ENCODE measurements at regions not wholly inside any gene's neighbourhood (a gene's known extent, or its start where the extent isn't known, plus 50 kb on each side); places are given as distances from the start of the nearest gene placed in this dataset.

DNA sequence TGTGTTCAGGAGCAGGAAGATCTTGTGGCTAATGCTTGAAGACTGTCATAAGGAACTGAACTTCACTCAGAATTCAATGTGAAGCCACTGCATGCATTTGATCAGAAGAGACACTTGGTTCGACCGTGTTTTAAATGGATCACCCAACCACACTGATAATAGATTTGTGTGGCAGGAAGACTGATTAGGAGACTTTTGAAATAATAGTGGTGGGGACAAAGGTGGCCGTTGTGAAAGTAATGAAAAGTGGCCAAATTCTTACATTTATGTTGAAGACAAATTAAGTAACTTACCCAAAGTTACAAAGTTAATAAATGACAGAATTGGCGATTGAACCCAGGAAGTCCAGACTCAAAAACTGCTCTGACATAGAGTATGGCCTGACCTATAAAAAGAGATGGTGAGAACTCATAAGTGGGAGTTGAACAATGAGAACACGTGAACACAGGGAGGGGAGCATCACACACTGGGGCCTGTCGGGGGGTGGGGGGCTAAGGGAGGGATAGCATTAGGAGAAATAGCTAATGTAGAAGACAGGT, 286.9 kb upstream of the DNAJC19 start:
- no peak overlapping the region for H3K9ac ChIP-seq (ENCODE audit: insufficient read depth in 1 of 2, low read length in 2 of 2)
- DNase-seq (no peak), ATAC-seq (ENCODE audit: insufficient read depth, low FRiP score) (no peak)
- H3K27me3 ChIP-seq (ENCODE audit: control insufficient read depth in 3 of 3, insufficient read depth in 3 of 3, low read length in 2 of 3) = no peaks in the 10 kb centered on the region
- 76 to 81% methylated on average over 6 of the region's 6 CpGs for whole genome bisulfite sequencing, 2 donors
- H3K4me3 ChIP-seq = no peak overlapping the region
- H3K9me3 ChIP-seq (ENCODE audit: control insufficient read depth in 4 of 4, insufficient read depth in 3 of 4, low read length in 3 of 4) = no peaks in the 10 kb centered on the region
- no peaks in the 10 kb centered on the region for H3K36me3 ChIP-seq (ENCODE audit: control insufficient read depth in 4 of 4, insufficient read depth in 4 of 4, low read length in 4 of 4)
- no peak overlapping the region for H3K27ac ChIP-seq (ENCODE audit: low read depth in 1 of 2, low read length in 1 of 2)
- TF ChIP-seq, protein P1, sequence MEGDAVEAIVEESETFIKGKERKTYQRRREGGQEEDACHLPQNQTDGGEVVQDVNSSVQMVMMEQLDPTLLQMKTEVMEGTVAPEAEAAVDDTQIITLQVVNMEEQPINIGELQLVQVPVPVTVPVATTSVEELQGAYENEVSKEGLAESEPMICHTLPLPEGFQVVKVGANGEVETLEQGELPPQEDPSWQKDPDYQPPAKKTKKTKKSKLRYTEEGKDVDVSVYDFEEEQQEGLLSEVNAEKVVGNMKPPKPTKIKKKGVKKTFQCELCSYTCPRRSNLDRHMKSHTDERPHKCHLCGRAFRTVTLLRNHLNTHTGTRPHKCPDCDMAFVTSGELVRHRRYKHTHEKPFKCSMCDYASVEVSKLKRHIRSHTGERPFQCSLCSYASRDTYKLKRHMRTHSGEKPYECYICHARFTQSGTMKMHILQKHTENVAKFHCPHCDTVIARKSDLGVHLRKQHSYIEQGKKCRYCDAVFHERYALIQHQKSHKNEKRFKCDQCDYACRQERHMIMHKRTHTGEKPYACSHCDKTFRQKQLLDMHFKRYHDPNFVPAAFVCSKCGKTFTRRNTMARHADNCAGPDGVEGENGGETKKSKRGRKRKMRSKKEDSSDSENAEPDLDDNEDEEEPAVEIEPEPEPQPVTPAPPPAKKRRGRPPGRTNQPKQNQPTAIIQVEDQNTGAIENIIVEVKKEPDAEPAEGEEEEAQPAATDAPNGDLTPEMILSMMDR (IDR thresholded peaks at IDR 0.05; ENCODE audit: control extremely low read depth, extremely low read depth) = no peak
- H3K4me1 ChIP-seq (ENCODE audit: control insufficient read depth in 5 of 5, insufficient read depth in 5 of 5, low read length in 5 of 5) = no peaks in the 10 kb centered on the region

DNA sequence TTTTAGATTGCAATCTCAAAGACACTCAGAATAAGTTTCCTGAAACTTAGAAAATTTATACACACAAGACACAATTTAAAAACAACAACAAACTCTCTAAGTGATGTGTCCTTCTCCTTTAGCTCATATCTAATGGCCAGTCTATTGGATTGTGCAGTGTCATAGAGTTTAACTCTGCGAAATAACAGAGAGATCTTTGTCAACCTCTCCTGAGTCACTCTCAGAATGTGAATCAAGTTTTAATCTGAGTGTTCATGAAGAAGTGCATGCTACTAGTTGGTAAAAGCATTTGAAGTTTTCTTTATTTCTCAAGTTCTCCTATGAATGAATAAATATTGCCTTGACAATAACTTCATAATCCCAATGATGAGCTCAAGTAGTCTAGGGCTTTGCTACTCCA, 284.5 kb upstream of the DNAJC19 start:
- DNase-seq (no peak), ATAC-seq (ENCODE audit: insufficient read depth, low FRiP score) (no peak)
- no peak overlapping the region for H3K27ac ChIP-seq (ENCODE audit: low read depth in 1 of 2, low read length in 1 of 2)
- H3K9ac ChIP-seq (ENCODE audit: insufficient read depth in 1 of 2, low read length in 2 of 2) = no peak overlapping the region
- no peaks in the 10 kb centered on the region for H3K27me3 ChIP-seq (ENCODE audit: control insufficient read depth in 3 of 3, insufficient read depth in 3 of 3, low read length in 2 of 3)
- no peaks in the 10 kb centered on the region for H3K9me3 ChIP-seq (ENCODE audit: control insufficient read depth in 4 of 4, insufficient read depth in 3 of 4, low read length in 3 of 4)
- WGBS, 2 donors = 85 to 86% methylated on average over 1 of the region's 1 CpG
- TF ChIP-seq, protein P1 (IDR thresholded peaks at IDR 0.05; ENCODE audit: control extremely low read depth, extremely low read depth) = no peak
- no peak overlapping the region for H3K4me3 ChIP-seq
- no peaks in the 10 kb centered on the region for H3K36me3 ChIP-seq (ENCODE audit: control insufficient read depth in 4 of 4, insufficient read depth in 4 of 4, low read length in 4 of 4)
- no peaks in the 10 kb centered on the region for H3K4me1 ChIP-seq (ENCODE audit: control insufficient read depth in 5 of 5, insufficient read depth in 5 of 5, low read length in 5 of 5)

DNA sequence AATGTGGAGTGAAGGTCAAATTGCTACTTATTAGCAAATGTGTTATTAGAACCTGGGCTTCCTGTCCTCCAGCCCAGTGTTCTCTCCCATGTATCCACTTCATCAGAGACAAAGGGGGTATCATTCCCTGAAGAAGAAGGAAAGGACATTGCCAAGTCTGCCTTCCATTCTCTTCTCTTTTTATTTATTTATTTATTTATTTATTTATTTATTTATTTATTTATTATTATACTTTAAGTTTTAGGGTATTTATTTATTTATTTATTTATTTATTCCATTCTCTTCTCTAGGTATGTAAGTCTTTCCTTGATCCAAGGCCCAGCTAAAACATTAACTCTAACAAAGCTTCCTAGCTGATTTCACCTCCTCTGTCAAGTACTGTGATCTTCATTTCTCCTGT, 277.8 kb upstream of the DNAJC19 start:
- ATAC-seq (ENCODE audit: insufficient read depth, low FRiP score) = no peak
- no peak for DNase-seq
- Histone ChIP-seq H3K36me3 (ENCODE audit: control insufficient read depth in 4 of 4, insufficient read depth in 4 of 4, low read length in 4 of 4) (no peaks in the 10 kb centered on the region), H3K9me3 (ENCODE audit: control insufficient read depth in 4 of 4, insufficient read depth in 3 of 4, low read length in 3 of 4) (no peaks in the 10 kb centered on the region), H3K9ac (ENCODE audit: insufficient read depth in 1 of 2, low read length in 2 of 2) (no peak overlapping the region), H3K4me3 (no peak overlapping the region), H3K4me1 (ENCODE audit: control insufficient read depth in 5 of 5, insufficient read depth in 5 of 5, low read length in 5 of 5) (no peaks in the 10 kb centered on the region), H3K27me3 (ENCODE audit: control insufficient read depth in 3 of 3, insufficient read depth in 3 of 3, low read length in 2 of 3) (no peaks in the 10 kb centered on the region), H3K27ac (ENCODE audit: low read depth in 1 of 2, low read length in 1 of 2) (no peak overlapping the region)
- TF ChIP-seq, protein P1 (IDR thresholded peaks at IDR 0.05; ENCODE audit: control extremely low read depth, extremely low read depth) = no peak

DNA sequence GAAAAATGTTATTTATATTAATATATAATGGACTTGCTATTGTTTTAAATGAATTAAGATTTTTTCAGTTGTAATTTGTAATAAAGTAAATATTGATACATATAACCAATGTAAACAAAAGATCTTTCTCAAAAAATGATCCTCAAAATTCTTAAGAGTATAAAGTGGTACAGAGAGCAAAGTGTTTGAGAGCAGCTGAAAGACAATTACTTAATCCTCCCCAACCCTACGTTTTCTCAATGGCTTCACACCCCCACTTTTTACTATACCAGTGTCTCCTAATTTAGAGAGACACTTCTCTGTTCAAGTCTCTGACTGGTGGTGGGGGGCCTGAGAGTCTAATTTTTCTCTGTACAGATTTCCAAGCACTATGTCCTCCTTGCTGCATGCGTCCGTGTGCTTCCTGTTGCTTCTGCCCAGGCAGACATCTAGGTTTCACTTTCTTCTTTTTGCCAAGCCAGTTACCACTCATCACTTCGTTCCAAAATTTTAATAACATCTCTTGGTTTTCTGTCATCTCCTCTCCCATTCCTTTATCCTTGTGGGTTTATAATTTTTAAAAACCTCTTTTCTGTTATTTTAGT, 276.3 kb upstream of the DNAJC19 start:
- TF ChIP-seq, protein P1 (IDR thresholded peaks at IDR 0.05; ENCODE audit: control extremely low read depth, extremely low read depth) = no peak
- H3K4me1 ChIP-seq (ENCODE audit: control insufficient read depth in 5 of 5, insufficient read depth in 5 of 5, low read length in 5 of 5) = no peaks in the 10 kb centered on the region
- no peak overlapping the region for H3K27ac ChIP-seq (ENCODE audit: low read depth in 1 of 2, low read length in 1 of 2)
- DNase-seq = no peak
- 37 to 47% methylated on average over 4 of the region's 4 CpGs for WGBS, 2 donors
- no peaks in the 10 kb centered on the region for H3K27me3 ChIP-seq (ENCODE audit: control insufficient read depth in 3 of 3, insufficient read depth in 3 of 3, low read length in 2 of 3)
- H3K9ac ChIP-seq (ENCODE audit: insufficient read depth in 1 of 2, low read length in 2 of 2) = no peak overlapping the region
- ATAC-seq (ENCODE audit: insufficient read depth, low FRiP score) = no peak
- no peaks in the 10 kb centered on the region for H3K9me3 ChIP-seq (ENCODE audit: control insufficient read depth in 4 of 4, insufficient read depth in 3 of 4, low read length in 3 of 4)
- H3K4me3 ChIP-seq = no peak overlapping the region
- no peaks in the 10 kb centered on the region for H3K36me3 ChIP-seq (ENCODE audit: control insufficient read depth in 4 of 4, insufficient read depth in 4 of 4, low read length in 4 of 4)

All from lung (tissue), 11 donors.